ENCODE measurements at regions not wholly inside any gene's neighbourhood (a gene's known extent, or its start where the extent isn't known, plus 50 kb on each side); places are given as distances from the start of the nearest gene placed in this dataset.

DNA sequence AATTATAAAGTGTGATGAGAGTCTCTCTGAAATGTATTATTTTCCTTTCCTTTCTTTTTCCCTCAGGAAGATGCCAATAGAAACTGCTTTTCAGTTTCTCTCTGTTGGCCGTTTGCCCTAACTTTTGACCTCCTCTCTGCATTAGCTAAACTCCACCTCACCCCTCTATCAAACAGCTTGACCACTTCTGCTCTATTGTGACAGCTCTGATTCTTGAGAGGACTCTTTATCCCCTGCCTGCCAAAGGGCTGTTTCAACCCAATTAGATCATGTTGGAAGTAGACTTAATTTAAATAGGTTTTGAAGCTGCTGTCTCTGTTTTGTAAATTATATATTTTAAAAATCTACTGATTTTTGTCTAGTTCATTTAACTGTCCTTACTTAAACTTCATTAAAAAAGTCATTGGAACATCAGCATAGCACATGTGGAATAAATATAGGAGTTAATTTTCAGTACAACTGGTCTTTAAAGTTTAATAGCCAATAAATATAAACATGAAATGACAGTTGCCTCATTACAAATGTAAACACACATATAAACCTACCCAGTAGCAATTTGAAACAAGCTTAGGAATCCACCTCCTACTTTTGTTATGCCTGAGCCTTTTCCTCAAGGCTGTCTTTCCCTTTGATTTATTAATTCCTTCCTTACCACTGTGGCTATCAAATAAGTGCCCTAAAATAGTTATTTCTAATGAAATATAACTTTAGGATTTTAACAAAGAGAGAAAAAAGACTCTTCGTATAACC lies 152.0 kb downstream of the CHRM3 start:
- TF ChIP-seq, protein P1, sequence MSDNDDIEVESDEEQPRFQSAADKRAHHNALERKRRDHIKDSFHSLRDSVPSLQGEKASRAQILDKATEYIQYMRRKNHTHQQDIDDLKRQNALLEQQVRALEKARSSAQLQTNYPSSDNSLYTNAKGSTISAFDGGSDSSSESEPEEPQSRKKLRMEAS (IDR thresholded peaks at IDR 0.05; ENCODE audit: low read depth, low read length), result no peak
- no peak for TF ChIP-seq CTCF (IDR thresholded peaks at IDR 0.05; ENCODE audit: low read depth, low read length)
- TF ChIP-seq POLR2A (IDR thresholded peaks at IDR 0.05; ENCODE audit: extremely low read depth, insufficient read length), result no peak
